ENCODE measurements at regions not wholly inside any gene's neighbourhood (a gene's known extent, or its start where the extent isn't known, plus 50 kb on each side); places are given as distances from the start of the nearest gene placed in this dataset.

GRCh38 chr5:84618262-84618661 lies 233.6 kb upstream of the EDIL3 start (continued):
- TF ChIP-seq ARID2 (CRISPR knock-in tag; IDR thresholded peaks at IDR 0.05; ENCODE audit: borderline replicate concordance): no peak
- TF ChIP-seq ZNF563 (CRISPR knock-in tag; IDR thresholded peaks at IDR 0.05): no peak
- TF ChIP-seq TMF1 (CRISPR knock-in tag; IDR thresholded peaks at IDR 0.05; ENCODE audit: low read depth): no peak
- no peak for TF ChIP-seq ZNF318 (CRISPR knock-in tag; IDR thresholded peaks at IDR 0.05)
- no peak for TF ChIP-seq ZNF501 (CRISPR knock-in tag; IDR thresholded peaks at IDR 0.05)
- TF ChIP-seq ZNF777 (CRISPR knock-in tag; IDR thresholded peaks at IDR 0.05): no peak
- no peak for TF ChIP-seq CENPBD1 (CRISPR knock-in tag; IDR thresholded peaks at IDR 0.05; ENCODE audit: borderline replicate concordance, low read depth)
- TF ChIP-seq CREBL2 (CRISPR knock-in tag; IDR thresholded peaks at IDR 0.05; ENCODE audit: borderline replicate concordance): no peak
- no peak for TF ChIP-seq PHF5A (CRISPR knock-in tag; IDR thresholded peaks at IDR 0.05; ENCODE audit: low read depth, unreplicated experiment)

Data from HepG2 (cell line).